ENCODE measurements at regions not wholly inside any gene's neighbourhood (a gene's known extent, or its start where the extent isn't known, plus 50 kb on each side); places are given as distances from the start of the nearest gene placed in this dataset.

- Mint-ChIP-seq H3K27ac (ENCODE audit: unreplicated experiment) (peak overlapping the region; percentile 60), H3K27me3 (ENCODE audit: unreplicated experiment) (peaks cover 2% of the 10 kb centered on the region), H3K4me1 (ENCODE audit: low read depth, unreplicated experiment) (peaks cover 24% of the 10 kb centered on the region), H3K36me3 (ENCODE audit: unreplicated experiment) (no peaks in the 10 kb centered on the region), H3K4me3 (ENCODE audit: unreplicated experiment) (peak overlapping the region; percentile 58), H3K9me3 (ENCODE audit: unreplicated experiment) (no peaks in the 10 kb centered on the region)
- no peak for TF ChIP-seq CTCF (IDR thresholded peaks at IDR 0.05; ENCODE audit: partially characterized antibody, unreplicated experiment)
- DNase-seq, result no peak
These were observed 220.4 kb upstream of the HEY2 start for GRCh38 chr6:125529061-125529460.

GRCh38 chr6:125533710-125534397 is 215.6 kb upstream of the HEY2 start:
- H3K9me3 Mint-ChIP-seq (ENCODE audit: unreplicated experiment), result no peaks in the 10 kb centered on the region
- H3K4me1 Mint-ChIP-seq (ENCODE audit: low read depth, unreplicated experiment), result peaks cover 9% of the 10 kb centered on the region
- H3K36me3 Mint-ChIP-seq (ENCODE audit: unreplicated experiment), result no peaks in the 10 kb centered on the region
- DNase-seq, result no peak
- H3K27ac Mint-ChIP-seq (ENCODE audit: unreplicated experiment), result no peak overlapping the region
- no peak for TF ChIP-seq CTCF (IDR thresholded peaks at IDR 0.05; ENCODE audit: partially characterized antibody, unreplicated experiment)
- H3K27me3 Mint-ChIP-seq (ENCODE audit: unreplicated experiment), result peaks cover 2% of the 10 kb centered on the region
- no peak overlapping the region for H3K4me3 Mint-ChIP-seq (ENCODE audit: unreplicated experiment)

GRCh38 chr6:125534430-125535263 is 214.8 kb upstream of the HEY2 start:
- H3K27ac Mint-ChIP-seq (ENCODE audit: unreplicated experiment), result no peak overlapping the region
- no peak for DNase-seq
- no peak for TF ChIP-seq CTCF (IDR thresholded peaks at IDR 0.05; ENCODE audit: partially characterized antibody, unreplicated experiment)
- peaks cover 2% of the 10 kb centered on the region for H3K27me3 Mint-ChIP-seq (ENCODE audit: unreplicated experiment)
- peaks cover 1% of the 10 kb centered on the region for H3K4me1 Mint-ChIP-seq (ENCODE audit: low read depth, unreplicated experiment)
- H3K36me3 Mint-ChIP-seq (ENCODE audit: unreplicated experiment), result no peaks in the 10 kb centered on the region
- no peak overlapping the region for H3K4me3 Mint-ChIP-seq (ENCODE audit: unreplicated experiment)
- no peaks in the 10 kb centered on the region for H3K9me3 Mint-ChIP-seq (ENCODE audit: unreplicated experiment)

GRCh38 chr6:125537090-125537489 is 212.3 kb upstream of the HEY2 start:
- peaks cover 2% of the 10 kb centered on the region for H3K27me3 Mint-ChIP-seq (ENCODE audit: unreplicated experiment)
- H3K4me1 Mint-ChIP-seq (ENCODE audit: low read depth, unreplicated experiment), result no peaks in the 10 kb centered on the region
- DNase-seq, result no peak
- TF ChIP-seq CTCF (IDR thresholded peaks at IDR 0.05; ENCODE audit: partially characterized antibody, unreplicated experiment), result no peak
- H3K27ac Mint-ChIP-seq (ENCODE audit: unreplicated experiment), result no peak overlapping the region
- H3K9me3 Mint-ChIP-seq (ENCODE audit: unreplicated experiment), result no peaks in the 10 kb centered on the region
- H3K4me3 Mint-ChIP-seq (ENCODE audit: unreplicated experiment), result no peak overlapping the region
- H3K36me3 Mint-ChIP-seq (ENCODE audit: unreplicated experiment), result no peaks in the 10 kb centered on the region

GRCh38 chr6:125539892-125540291 is 209.5 kb upstream of the HEY2 start:
- no peak for DNase-seq
- Mint-ChIP-seq H3K9me3 (ENCODE audit: unreplicated experiment) (no peaks in the 10 kb centered on the region), H3K27me3 (ENCODE audit: unreplicated experiment) (peaks cover 2% of the 10 kb centered on the region), H3K4me3 (ENCODE audit: unreplicated experiment) (no peak overlapping the region), H3K27ac (ENCODE audit: unreplicated experiment) (no peak overlapping the region), H3K36me3 (ENCODE audit: unreplicated experiment) (no peaks in the 10 kb centered on the region), H3K4me1 (ENCODE audit: low read depth, unreplicated experiment) (no peaks in the 10 kb centered on the region)
- no peak for TF ChIP-seq CTCF (IDR thresholded peaks at IDR 0.05; ENCODE audit: partially characterized antibody, unreplicated experiment)
